HepG2 (cell line): ENCODE measurements at regions not wholly inside any gene's neighbourhood (a gene's known extent, or its start where the extent isn't known, plus 50 kb on each side); places are given as distances from the start of the nearest gene placed in this dataset.

Source experiments
- ARID3A ChIP-seq: IDR thresholded peaks from 2 replicates; pipeline ENCODE4 v1.6.1; 2012; ENCODE audit warnings: low read depth, low read length, improper control_type of control experiment
- ARID5B ChIP-seq: IDR thresholded peaks from 2 replicates; pipeline ENCODE4 v1.4.0; 2020; ENCODE audit warnings: mild to moderate bottlenecking, missing genetic modification reagents
- BCL6 ChIP-seq: IDR thresholded peaks from 2 replicates; pipeline ENCODE4 v1.6.1; 2016; ENCODE audit warnings: missing genetic modification reagents, missing compliant biosample characterization
- CEBPB ChIP-seq: IDR thresholded peaks from 2 replicates; pipeline ENCODE4 v1.6.1; 2011; ENCODE audit warnings: low read depth, low read length, improper control_type of control experiment, borderline replicate concordance
- CEBPG ChIP-seq: IDR thresholded peaks from 2 replicates; pipeline ENCODE4 v1.6.1; 2016
- CTCF ChIP-seq: sonication (generic); formaldehyde crosslinking; IDR thresholded peaks from 2 replicates; pipeline ENCODE4 v1.5.0; 2020; ENCODE audit warnings: mild to moderate bottlenecking, missing genetic modification reagents, moderate library complexity
- GATAD2A ChIP-seq: IDR thresholded peaks from 2 replicates; pipeline ENCODE4 v1.6.1; 2016
- GFI1 ChIP-seq: sonication (generic); formaldehyde crosslinking; IDR thresholded peaks from 2 replicates; pipeline ENCODE4 v1.5.0; 2020; ENCODE audit warnings: missing genetic modification reagents, mild to moderate bottlenecking, borderline replicate concordance
- HDAC2 ChIP-seq: sonication (generic); formaldehyde crosslinking; IDR thresholded peaks from 2 replicates; pipeline ENCODE4 v1.4.0; 2020; ENCODE audit warnings: missing genetic modification reagents
- MEIS1 ChIP-seq: sonication (generic); formaldehyde crosslinking; IDR thresholded peaks from 2 replicates; pipeline ENCODE4 v1.9.0; 2021; ENCODE audit warnings: mild to moderate bottlenecking, missing genetic modification reagents, moderate library complexity, borderline replicate concordance
- NCOA2 ChIP-seq: sonication (generic); formaldehyde crosslinking; IDR thresholded peaks from 2 replicates; pipeline ENCODE4 v1.8.0; 2022; ENCODE audit warnings: inconsistent platforms
- NCOR1 ChIP-seq: fragments of 200-600 bp; sonication (generic); IDR thresholded peaks from 2 replicates; pipeline ENCODE4 v1.7.0; 2017; ENCODE audit warnings: antibody characterized with exemption, low read length, borderline replicate concordance
- SALL1 ChIP-seq: sonication (generic); formaldehyde crosslinking; IDR thresholded peaks from 2 replicates; pipeline ENCODE4 v1.8.0; 2022; ENCODE audit warnings: mild to moderate bottlenecking, missing genetic modification reagents
- SALL2 ChIP-seq: sonication (generic); formaldehyde crosslinking; IDR thresholded peaks from 2 replicates; pipeline ENCODE4 v1.8.1; 2023; ENCODE audit warnings: mild to moderate bottlenecking, missing genetic modification reagents, inconsistent platforms
- SOX6 ChIP-seq, 2 experiments: fragments of 450-650 bp in 1 of 2; sonication (generic) in 1 of 2; formaldehyde crosslinking in 1 of 2; IDR thresholded peaks; 2 replicates each; pipeline versions ENCODE4 v1.4.0 to v1.6.1; 2017 to 2020; ENCODE audit warnings: antibody characterized with exemption in 1 of 2, mild to moderate bottlenecking in 1 of 2, missing genetic modification reagents in 1 of 2
- SPEN ChIP-seq: sonication (generic); formaldehyde crosslinking; IDR thresholded peaks from 2 replicates; pipeline ENCODE4 v1.5.1; 2020; ENCODE audit warnings: low read depth, mild to moderate bottlenecking, missing genetic modification reagents
- ZNF24 ChIP-seq: fragments of 450-650 bp; IDR thresholded peaks from 2 replicates; pipeline ENCODE4 v1.6.1; 2017; ENCODE audit warnings: antibody characterized with exemption, mild to moderate bottlenecking
- TF ChIP-seq, protein P1 (sequence below): sonication (generic); formaldehyde crosslinking; IDR thresholded peaks from 2 replicates; pipeline ENCODE4 v1.8.1; 2022; ENCODE audit warnings: low read depth, mild to moderate bottlenecking, missing genetic modification reagents

DNA sequence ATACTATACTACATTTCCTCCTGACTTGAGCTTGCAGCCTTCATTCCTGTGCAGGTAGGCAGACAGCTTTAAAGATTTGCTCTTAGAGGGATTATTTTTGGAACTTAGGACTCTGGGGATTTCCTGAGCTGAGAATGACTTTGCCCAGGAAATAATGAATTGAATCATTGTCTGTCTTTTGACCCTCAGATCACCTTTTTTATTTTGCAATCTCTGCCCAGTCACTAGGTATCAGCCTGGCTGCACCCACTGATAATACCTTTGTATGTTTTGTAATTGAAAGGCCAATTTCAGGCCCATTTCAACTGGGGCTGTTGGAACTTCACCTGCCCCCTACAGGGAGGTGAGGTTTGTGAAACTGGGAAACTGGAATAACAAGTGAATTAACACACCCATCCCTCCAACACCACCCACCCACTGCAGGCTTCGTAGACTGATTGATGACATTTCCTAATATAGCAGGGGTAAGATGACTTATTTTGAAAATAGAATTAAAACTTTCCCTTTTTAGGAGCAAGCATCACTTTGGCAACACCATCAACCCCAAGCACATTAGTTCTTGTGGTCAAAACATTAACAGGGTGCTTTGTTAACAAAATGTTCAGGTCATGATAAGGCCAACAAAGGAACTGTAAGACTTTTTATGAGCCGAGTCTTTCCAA lies 157.1 kb upstream of the CENPW start (continued):
- TF ChIP-seq NCOR1, result 0 out of 2 replicates have a peak, but pooled peaks have one; percentile 46
- no peak for TF ChIP-seq SPEN (CRISPR knock-in tag)
- TF ChIP-seq SALL1 (CRISPR knock-in tag), result peak; percentile 13; the same call in 1 of the 2 replicates
- TF ChIP-seq MEIS1, result 0 out of 2 replicates have a peak, but pooled peaks have one; percentile 33
- peak; percentile 59 for TF ChIP-seq CEBPG
- peak; percentile 50; the same call in 1 of the 2 replicates for TF ChIP-seq ZNF24
- peak; percentile 32; the same call in 1 of the 2 replicates for TF ChIP-seq NCOA2
- TF ChIP-seq GFI1 (CRISPR knock-in tag), result peak; percentile 93
- 0 out of 2 replicates have a peak, but pooled peaks have one; percentile 15 for TF ChIP-seq HDAC2 (CRISPR knock-in tag)
- TF ChIP-seq SALL2 (CRISPR knock-in tag), result 0 out of 2 replicates have a peak, but pooled peaks have one; percentile 31
- peak; percentile 53; the same call in 1 of the 2 replicates for TF ChIP-seq BCL6 (CRISPR knock-in tag)
- TF ChIP-seq CEBPB, result peak; percentile 62; the same call in 1 of the 2 replicates
- TF ChIP-seq SOX6 (IDR thresholded peaks at IDR 0.05), result no peak
- TF ChIP-seq SOX6 (CRISPR knock-in tag; IDR thresholded peaks at IDR 0.05), result peak; percentile 49; the same call in 1 of the 2 replicates
- TF ChIP-seq GATAD2A (CRISPR knock-in tag), result 0 out of 2 replicates have a peak, but pooled peaks have one; percentile 19
- TF ChIP-seq ARID5B (CRISPR knock-in tag), result peak; percentile 34; the same call in 1 of the 2 replicates
- TF ChIP-seq, protein P1, sequence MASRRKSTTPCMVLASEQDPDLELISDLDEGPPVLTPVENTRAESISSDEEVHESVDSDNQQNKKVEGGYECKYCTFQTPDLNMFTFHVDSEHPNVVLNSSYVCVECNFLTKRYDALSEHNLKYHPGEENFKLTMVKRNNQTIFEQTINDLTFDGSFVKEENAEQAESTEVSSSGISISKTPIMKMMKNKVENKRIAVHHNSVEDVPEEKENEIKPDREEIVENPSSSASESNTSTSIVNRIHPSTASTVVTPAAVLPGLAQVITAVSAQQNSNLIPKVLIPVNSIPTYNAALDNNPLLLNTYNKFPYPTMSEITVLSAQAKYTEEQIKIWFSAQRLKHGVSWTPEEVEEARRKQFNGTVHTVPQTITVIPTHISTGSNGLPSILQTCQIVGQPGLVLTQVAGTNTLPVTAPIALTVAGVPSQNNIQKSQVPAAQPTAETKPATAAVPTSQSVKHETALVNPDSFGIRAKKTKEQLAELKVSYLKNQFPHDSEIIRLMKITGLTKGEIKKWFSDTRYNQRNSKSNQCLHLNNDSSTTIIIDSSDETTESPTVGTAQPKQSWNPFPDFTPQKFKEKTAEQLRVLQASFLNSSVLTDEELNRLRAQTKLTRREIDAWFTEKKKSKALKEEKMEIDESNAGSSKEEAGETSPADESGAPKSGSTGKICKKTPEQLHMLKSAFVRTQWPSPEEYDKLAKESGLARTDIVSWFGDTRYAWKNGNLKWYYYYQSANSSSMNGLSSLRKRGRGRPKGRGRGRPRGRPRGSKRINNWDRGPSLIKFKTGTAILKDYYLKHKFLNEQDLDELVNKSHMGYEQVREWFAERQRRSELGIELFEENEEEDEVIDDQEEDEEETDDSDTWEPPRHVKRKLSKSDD (CRISPR knock-in tag), result no peak
- 0 out of 2 replicates have a peak, but pooled peaks have one; percentile 47 for TF ChIP-seq ARID3A
- TF ChIP-seq CTCF (CRISPR knock-in tag), result 0 out of 2 replicates have a peak, but pooled peaks have one; percentile 4
- TF ChIP-seq, all 625 proteins: peak for 23
